ENCODE measurements at regions not wholly inside any gene's neighbourhood (a gene's known extent, or its start where the extent isn't known, plus 50 kb on each side); places are given as distances from the start of the nearest gene placed in this dataset.

DNA sequence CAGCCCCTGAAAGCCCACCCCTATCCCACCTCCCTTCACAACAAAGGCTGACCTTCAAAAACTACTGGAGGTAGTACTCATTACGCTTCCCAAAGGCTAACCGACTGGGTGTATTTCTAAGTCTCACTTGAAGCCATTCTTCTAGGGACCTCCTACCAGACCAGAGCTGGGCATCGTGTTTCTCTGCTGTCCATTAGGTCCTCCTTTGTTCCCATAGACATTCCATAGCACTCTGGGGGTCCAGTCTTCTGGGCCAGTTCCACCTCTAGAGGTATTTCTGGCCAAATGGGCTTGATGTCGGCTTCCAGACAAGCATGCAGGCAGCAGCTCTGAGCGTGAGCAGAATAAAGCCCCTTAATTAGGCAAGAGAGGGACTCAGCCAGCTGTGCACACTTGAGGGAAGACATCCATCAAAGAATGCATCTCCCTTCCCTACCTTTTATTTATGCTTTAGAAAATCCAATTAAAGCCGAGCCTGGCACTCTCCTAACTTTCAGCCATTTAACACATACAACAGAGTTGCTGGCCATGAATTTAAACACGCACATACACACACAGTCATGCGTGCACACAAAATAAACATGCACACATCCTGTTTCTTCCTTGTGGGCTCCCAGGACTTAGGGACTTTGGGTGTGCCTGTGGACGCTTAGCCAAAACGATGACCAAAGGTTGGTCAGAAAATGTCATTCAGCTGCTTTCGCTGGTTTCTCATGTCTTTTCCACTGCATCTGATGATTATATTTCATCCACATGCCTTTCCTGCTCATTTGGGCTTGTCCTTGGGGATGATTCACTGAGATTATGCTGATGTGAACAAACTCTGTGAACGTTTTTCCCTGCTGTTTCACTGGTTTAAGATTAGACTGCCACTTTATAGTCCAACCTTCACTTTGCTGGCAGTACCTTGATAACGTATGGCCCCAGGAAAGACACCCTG, 362.0 kb upstream of the NFE2L3 start:
- Histone ChIP-seq H3K4me2 (ENCODE audit: low read length) (no peak overlapping the region), H3K27me3 (ENCODE audit: insufficient read depth, low read length) (no peaks in the 10 kb centered on the region), H3K79me2 (ENCODE audit: insufficient read depth, low read length) (no peaks in the 10 kb centered on the region), H3K36me3 (ENCODE audit: insufficient read depth, low read length) (no peaks in the 10 kb centered on the region), H3K9ac (ENCODE audit: low read length) (no peak overlapping the region), H3K4me1 (ENCODE audit: insufficient read depth, low read length) (no peaks in the 10 kb centered on the region), H4K20me1 (ENCODE audit: insufficient read depth, low read length) (no peaks in the 10 kb centered on the region), H3K9me3 (ENCODE audit: insufficient read depth, low read depth, low read length) (no peaks in the 10 kb centered on the region), H2AFZ (ENCODE audit: low read depth, low read length) (no peak overlapping the region), H3K4me3 (ENCODE audit: insufficient read depth, low read depth, low read length) (no peak overlapping the region), H3K27ac (ENCODE audit: low read depth, low read length) (no peak overlapping the region)
- FAIRE-seq (no peak), DNase-seq (ENCODE audit: low read depth) (no peak)
- Mint-ChIP-seq H3K27ac (ENCODE audit: unreplicated experiment) (no peak overlapping the region), H3K9me3 (ENCODE audit: unreplicated experiment) (no peaks in the 10 kb centered on the region), H3K27me3 (ENCODE audit: low read depth, unreplicated experiment) (no peaks in the 10 kb centered on the region), H3K4me3 (ENCODE audit: unreplicated experiment) (no peak overlapping the region), H3K36me3 (ENCODE audit: low read depth, unreplicated experiment) (no peaks in the 10 kb centered on the region), H3K4me1 (ENCODE audit: low read depth, unreplicated experiment) (peaks cover 7% of the 10 kb centered on the region)
- no peak for TF ChIP-seq EZH2 (IDR thresholded peaks at IDR 0.05; ENCODE audit: insufficient read depth, low read length)
- TF ChIP-seq, protein P1, sequence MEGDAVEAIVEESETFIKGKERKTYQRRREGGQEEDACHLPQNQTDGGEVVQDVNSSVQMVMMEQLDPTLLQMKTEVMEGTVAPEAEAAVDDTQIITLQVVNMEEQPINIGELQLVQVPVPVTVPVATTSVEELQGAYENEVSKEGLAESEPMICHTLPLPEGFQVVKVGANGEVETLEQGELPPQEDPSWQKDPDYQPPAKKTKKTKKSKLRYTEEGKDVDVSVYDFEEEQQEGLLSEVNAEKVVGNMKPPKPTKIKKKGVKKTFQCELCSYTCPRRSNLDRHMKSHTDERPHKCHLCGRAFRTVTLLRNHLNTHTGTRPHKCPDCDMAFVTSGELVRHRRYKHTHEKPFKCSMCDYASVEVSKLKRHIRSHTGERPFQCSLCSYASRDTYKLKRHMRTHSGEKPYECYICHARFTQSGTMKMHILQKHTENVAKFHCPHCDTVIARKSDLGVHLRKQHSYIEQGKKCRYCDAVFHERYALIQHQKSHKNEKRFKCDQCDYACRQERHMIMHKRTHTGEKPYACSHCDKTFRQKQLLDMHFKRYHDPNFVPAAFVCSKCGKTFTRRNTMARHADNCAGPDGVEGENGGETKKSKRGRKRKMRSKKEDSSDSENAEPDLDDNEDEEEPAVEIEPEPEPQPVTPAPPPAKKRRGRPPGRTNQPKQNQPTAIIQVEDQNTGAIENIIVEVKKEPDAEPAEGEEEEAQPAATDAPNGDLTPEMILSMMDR (IDR thresholded peaks at IDR 0.05; ENCODE audit: insufficient read depth, low read depth, low read length) = no peak

DNA sequence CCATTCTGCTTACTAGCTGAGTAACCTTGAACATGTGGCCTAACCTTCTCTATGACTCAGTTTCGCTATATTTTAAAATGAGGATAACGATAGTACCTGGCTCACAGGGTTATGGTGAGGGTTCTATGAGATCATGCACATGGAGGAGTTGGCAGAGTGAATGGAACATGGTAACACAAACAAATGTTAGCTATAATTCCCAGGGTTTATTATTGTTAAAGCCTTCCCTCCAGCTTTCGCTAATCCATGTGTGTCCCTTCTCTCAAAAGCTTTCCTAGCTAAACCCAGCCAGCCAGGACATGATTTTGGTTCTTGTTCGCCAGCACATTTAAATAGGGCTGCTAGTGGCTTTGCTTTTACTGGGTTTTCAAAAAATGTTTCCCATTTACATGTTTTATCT, 361.0 kb upstream of the NFE2L3 start:
- Histone ChIP-seq H3K4me2 (ENCODE audit: low read length) (no peak overlapping the region), H3K9ac (ENCODE audit: low read length) (no peak overlapping the region), H3K79me2 (ENCODE audit: insufficient read depth, low read length) (no peaks in the 10 kb centered on the region), H3K27ac (ENCODE audit: low read depth, low read length) (no peak overlapping the region), H3K36me3 (ENCODE audit: insufficient read depth, low read length) (no peaks in the 10 kb centered on the region), H3K27me3 (ENCODE audit: insufficient read depth, low read length) (no peaks in the 10 kb centered on the region), H3K4me1 (ENCODE audit: insufficient read depth, low read length) (no peaks in the 10 kb centered on the region), H3K9me3 (ENCODE audit: insufficient read depth, low read depth, low read length) (no peaks in the 10 kb centered on the region), H2AFZ (ENCODE audit: low read depth, low read length) (no peak overlapping the region), H4K20me1 (ENCODE audit: insufficient read depth, low read length) (no peaks in the 10 kb centered on the region), H3K4me3 (ENCODE audit: insufficient read depth, low read depth, low read length) (no peak overlapping the region)
- Mint-ChIP-seq H3K27ac (ENCODE audit: unreplicated experiment) (no peak overlapping the region), H3K27me3 (ENCODE audit: low read depth, unreplicated experiment) (no peaks in the 10 kb centered on the region), H3K4me1 (ENCODE audit: low read depth, unreplicated experiment) (peaks cover 11% of the 10 kb centered on the region), H3K4me3 (ENCODE audit: unreplicated experiment) (no peak overlapping the region), H3K9me3 (ENCODE audit: unreplicated experiment) (no peaks in the 10 kb centered on the region), H3K36me3 (ENCODE audit: low read depth, unreplicated experiment) (no peaks in the 10 kb centered on the region)
- FAIRE-seq (no peak), DNase-seq (ENCODE audit: low read depth) (no peak)
- TF ChIP-seq, protein P1 (IDR thresholded peaks at IDR 0.05; ENCODE audit: insufficient read depth, low read depth, low read length) = no peak
- no peak for TF ChIP-seq EZH2 (IDR thresholded peaks at IDR 0.05; ENCODE audit: insufficient read depth, low read length)

DNA sequence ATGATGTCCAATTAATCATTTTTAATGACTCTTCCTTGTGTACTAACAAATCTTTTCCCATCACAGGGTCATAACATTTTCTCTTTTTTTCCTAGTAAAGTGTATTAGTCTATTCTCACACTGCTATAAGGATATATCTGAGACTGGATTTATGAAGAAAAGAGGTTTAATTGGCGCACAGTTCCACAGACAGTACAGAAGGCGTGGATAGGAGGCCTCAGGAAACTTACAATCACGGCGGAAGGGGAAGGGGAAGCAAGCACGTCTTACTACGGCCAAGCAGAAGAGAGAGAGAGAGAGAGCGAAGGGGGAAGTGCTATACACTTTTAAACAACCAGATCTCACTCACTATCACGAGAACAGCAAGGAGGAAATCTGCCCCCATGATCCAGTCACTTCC, 359.4 kb upstream of the NFE2L3 start:
- no peak for FAIRE-seq
- no peak for DNase-seq (ENCODE audit: low read depth)
- Mint-ChIP-seq H3K9me3 (ENCODE audit: unreplicated experiment) (no peaks in the 10 kb centered on the region), H3K36me3 (ENCODE audit: low read depth, unreplicated experiment) (no peaks in the 10 kb centered on the region), H3K27me3 (ENCODE audit: low read depth, unreplicated experiment) (no peaks in the 10 kb centered on the region), H3K27ac (ENCODE audit: unreplicated experiment) (no peak overlapping the region), H3K4me3 (ENCODE audit: unreplicated experiment) (no peak overlapping the region), H3K4me1 (ENCODE audit: low read depth, unreplicated experiment) (peaks cover 13% of the 10 kb centered on the region)
- no peak overlapping the region for H2AFZ ChIP-seq (ENCODE audit: low read depth, low read length)
- no peaks in the 10 kb centered on the region for H4K20me1 ChIP-seq (ENCODE audit: insufficient read depth, low read length)
- H3K4me1 ChIP-seq (ENCODE audit: insufficient read depth, low read length) = no peaks in the 10 kb centered on the region
- H3K36me3 ChIP-seq (ENCODE audit: insufficient read depth, low read length) = no peaks in the 10 kb centered on the region
- no peak for TF ChIP-seq EZH2 (IDR thresholded peaks at IDR 0.05; ENCODE audit: insufficient read depth, low read length)
- TF ChIP-seq, protein P1 (IDR thresholded peaks at IDR 0.05; ENCODE audit: insufficient read depth, low read depth, low read length) = no peak
- no peak overlapping the region for H3K4me3 ChIP-seq (ENCODE audit: insufficient read depth, low read depth, low read length)
- no peak overlapping the region for H3K27ac ChIP-seq (ENCODE audit: low read depth, low read length)
- H3K79me2 ChIP-seq (ENCODE audit: insufficient read depth, low read length) = no peaks in the 10 kb centered on the region
- H3K9me3 ChIP-seq (ENCODE audit: insufficient read depth, low read depth, low read length) = no peaks in the 10 kb centered on the region
- no peak overlapping the region for H3K9ac ChIP-seq (ENCODE audit: low read length)
- no peak overlapping the region for H3K4me2 ChIP-seq (ENCODE audit: low read length)
- H3K27me3 ChIP-seq (ENCODE audit: insufficient read depth, low read length) = no peaks in the 10 kb centered on the region

All from astrocyte (in vitro differentiated cells and primary cell).